HG03439 (cell line): ENCODE measurements at regions not wholly inside any gene's neighbourhood (a gene's known extent, or its start where the extent isn't known, plus 50 kb on each side); places are given as distances from the start of the nearest gene placed in this dataset.

Experiments used
- ATAC-seq: cut with Tn5 transposase; IDR thresholded peaks from one replicate; pipeline ENCODE4 v1.9.1; 2021; ENCODE audit warnings: mild to moderate bottlenecking, moderate library complexity; ENCODE audit not compliant: unreplicated experiment

- ATAC-seq: no peak
Observed at GRCh38 chr4:163621821-163622220, 127.3 kb downstream of the TMA16 start.

- no peak for ATAC-seq
Observed at GRCh38 chr4:163622379-163623035, 128.0 kb downstream of the TMA16 start.

- no peak for ATAC-seq
Observed at GRCh38 chr4:163623787-163624186, 129.3 kb downstream of the TMA16 start.

GRCh38 chr4:163624727-163625126 is 130.2 kb downstream of the TMA16 start:
- no peak for ATAC-seq

- ATAC-seq: no peak
Observed at GRCh38 chr4:163631288-163631687, 136.8 kb downstream of the TMA16 start.

- ATAC-seq: no peak
Observed at GRCh38 chr4:163638909-163639308, 144.4 kb downstream of the TMA16 start.

- no peak for ATAC-seq
Observed at GRCh38 chr4:163649557-163650091, 155.1 kb downstream of the TMA16 start.

- no peak for ATAC-seq
Observed at GRCh38 chr4:163651761-163652160, 157.3 kb downstream of the TMA16 start.

GRCh38 chr4:163654621-163655020 is 160.1 kb downstream of the TMA16 start:
- ATAC-seq: no peak

GRCh38 chr4:163660636-163661035 is 166.1 kb downstream of the TMA16 start:
- no peak for ATAC-seq

GRCh38 chr4:163662768-163663167 is 168.3 kb downstream of the TMA16 start:
- peak; percentile 48 for ATAC-seq

- ATAC-seq: peak; percentile 68
Observed at GRCh38 chr4:163663454-163664225, 169.2 kb downstream of the TMA16 start.

GRCh38 chr4:163665101-163665500 is 170.6 kb downstream of the TMA16 start:
- no peak for ATAC-seq

- peak; percentile 40 for ATAC-seq
Observed at GRCh38 chr4:163665521-163666331, 171.2 kb downstream of the TMA16 start.

- no peak for ATAC-seq
Observed at GRCh38 chr4:163666332-163666873, 171.9 kb downstream of the TMA16 start.

- ATAC-seq: no peak
Observed at GRCh38 chr4:163672751-163673150, 178.3 kb downstream of the TMA16 start.

- no peak for ATAC-seq
Observed at GRCh38 chr4:163673848-163674697, 179.6 kb downstream of the TMA16 start.

- no peak for ATAC-seq
Observed at GRCh38 chr4:163679189-163679588, 184.7 kb downstream of the TMA16 start.

GRCh38 chr4:163680386-163681098 is 186.1 kb downstream of the TMA16 start:
- no peak for ATAC-seq
